RWPE1 (cell line): ENCODE measurements at regions not wholly inside any gene's neighbourhood (a gene's known extent, or its start where the extent isn't known, plus 50 kb on each side); places are given as distances from the start of the nearest gene placed in this dataset.
"Not testable (repeated sequence)": the region's sequence is repeated elsewhere in the genome, so short reads cannot be mapped to it uniquely, and the experiment has no call there.

Experiments
- CTCF ChIA-PET: fragments of 350-600 bp; sonication (Branson Sonifier 250); formaldehyde crosslinking; extraction: SDS; loops from one replicate; lab custom pipeline; 2021; lab: Yijun Ruan, JAX
- POLR2A ChIA-PET: fragments of 400-600 bp; formaldehyde crosslinking; extraction: SDS; loops from one replicate; lab custom pipeline; 2020; ENCODE audit warnings: antibody characterized with exemption; ENCODE audit not compliant: low non-redundant PET; lab: Yijun Ruan, JAX
- DNase-seq: peaks from one replicate; pipeline ENCODE4 v3.0.0; 2012; ENCODE audit warnings: low spot score
- H3K27ac ChIP-seq: fragments of 450-650 bp; 2 replicates; pipeline ENCODE4 v1.5.1; 2017
- CTCF ChIP-seq: fragments of 450-650 bp; conservative IDR thresholded peaks from 2 replicates; pipeline ENCODE4 v1.5.1; 2017; ENCODE audit warnings: low read depth, mild to moderate bottlenecking

DNA sequence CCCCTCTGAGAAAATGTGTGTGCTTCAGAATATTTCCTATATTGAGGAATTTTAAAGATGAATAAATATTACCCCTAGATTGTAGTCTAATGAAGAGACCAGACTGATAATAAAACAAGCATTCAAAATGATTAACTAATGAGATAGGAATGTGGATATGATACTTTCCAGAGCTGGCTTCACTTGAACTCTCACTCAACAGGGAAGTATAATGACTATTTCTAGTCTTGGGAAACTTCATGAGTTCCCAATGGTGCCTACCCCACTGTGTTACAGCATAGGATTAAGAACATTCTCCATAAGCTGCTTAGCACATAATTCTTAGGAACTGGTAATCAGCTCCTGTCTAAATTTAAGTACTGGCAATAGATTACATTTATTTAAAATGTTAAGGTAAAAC is 261.5 kb upstream of the ZNF385D start:
- ChIA-PET CTCF (no interaction called here), POLR2A (no interaction called here)
- no peak for DNase-seq
- TF ChIP-seq CTCF, result no peak
- no peak overlapping the region for H3K27ac ChIP-seq

GRCh38 chr3:22013641-22014040 is 262.6 kb upstream of the ZNF385D start:
- ChIA-PET CTCF (no interaction called here), POLR2A (no interaction called here)
- DNase-seq, result no peak
- H3K27ac ChIP-seq, result no peak overlapping the region
- TF ChIP-seq CTCF, result no peak

- CTCF ChIA-PET, result no interaction called here
- DNase-seq, result no peak
- TF ChIP-seq CTCF, result no peak
- POLR2A ChIA-PET, result no interaction called here
- no peak overlapping the region for H3K27ac ChIP-seq
Measured at GRCh38 chr3:22016197-22016596, 265.2 kb upstream of the ZNF385D start.

DNA sequence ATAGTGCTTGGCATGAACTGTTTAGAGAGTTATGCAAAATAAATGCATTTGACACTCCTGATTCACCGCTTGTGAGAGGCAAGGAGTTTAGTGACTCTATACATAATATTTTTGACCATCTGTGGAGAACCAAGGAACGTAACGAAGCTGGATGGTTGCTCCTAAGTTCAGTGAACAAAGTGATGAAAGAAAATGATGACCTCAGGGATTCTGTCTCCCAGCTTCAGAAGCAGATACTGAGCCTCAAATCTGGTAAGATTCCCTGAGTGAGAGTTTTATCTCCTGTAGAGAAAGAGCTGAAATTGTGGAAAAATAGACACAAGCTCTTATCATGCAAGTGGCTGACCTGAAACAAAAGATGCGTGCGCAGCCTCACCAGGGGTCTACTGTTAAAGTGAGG is 273.6 kb upstream of the ZNF385D start:
- H3K27ac ChIP-seq, POLR2A ChIA-PET, CTCF ChIA-PET, DNase-seq: not testable (repeated sequence)

GRCh38 chr3:22029480-22029879 is 278.5 kb upstream of the ZNF385D start:
- no peak for DNase-seq
- H3K27ac ChIP-seq, result no peak overlapping the region
- ChIA-PET CTCF (no interaction called here), POLR2A (no interaction called here)
- TF ChIP-seq CTCF, result no peak

- ChIA-PET CTCF (no interaction called here), POLR2A (no interaction called here)
- no peak for TF ChIP-seq CTCF
- no peak overlapping the region for H3K27ac ChIP-seq
- DNase-seq, result no peak
Measured at GRCh38 chr3:22039161-22039560, 288.2 kb upstream of the ZNF385D start.

GRCh38 chr3:22040150-22040549 is 289.1 kb upstream of the ZNF385D start:
- CTCF ChIA-PET, result no interaction called here

More at GRCh38 chr3:22040150-22040549, 289.1 kb upstream of the ZNF385D start:
- no peak overlapping the region for H3K27ac ChIP-seq
- TF ChIP-seq CTCF, result no peak
- POLR2A ChIA-PET, result no interaction called here
- no peak for DNase-seq
